SU-DHL-6 (cell line): ENCODE measurements at regions not wholly inside any gene's neighbourhood (a gene's known extent, or its start where the extent isn't known, plus 50 kb on each side); places are given as distances from the start of the nearest gene placed in this dataset.

Experiments used
- H2AFZ ChIP-seq: fragments of 200-600 bp; sonication (generic); 2 replicates; pipeline ENCODE4 v1.6.1; 2014; ENCODE audit warnings: low read depth, mild to moderate bottlenecking, moderate library complexity, mixed read lengths, antibody characterized with exemption, low read length; ENCODE audit not compliant: severe bottlenecking
- H3F3A ChIP-seq: fragments of 200-600 bp; shearing (Covaris generic); 2 replicates; pipeline ENCODE4 v1.6.0; 2016; ENCODE audit warnings: antibody characterized with exemption, mild to moderate bottlenecking; ENCODE audit not compliant: insufficient read depth
- H3K27ac ChIP-seq: fragments of 200-600 bp; sonication (generic); 2 replicates; pipeline ENCODE4 v1.5.1; 2016; ENCODE audit warnings: low read depth, mild to moderate bottlenecking, low read length, moderate library complexity, mixed read lengths
- H3K27me3 ChIP-seq: fragments of 200-600 bp; sonication (generic), shearing (Covaris generic); 2 replicates; pipeline ENCODE4 v1.6.0; 2014; ENCODE audit warnings: mild to moderate bottlenecking, low read length
- H3K36me3 ChIP-seq: fragments of 200-600 bp; sonication (generic); 2 replicates; pipeline ENCODE4 v1.6.1; 2014; ENCODE audit warnings: mild to moderate bottlenecking, low read length, mixed read lengths
- H3K4me2 ChIP-seq: fragments of 300-600, 200-600 bp; shearing (Covaris generic), sonication (generic); 2 replicates; pipeline ENCODE4 v1.6.0; 2014; ENCODE audit warnings: low read length, low read depth, mild to moderate bottlenecking; ENCODE audit not compliant: poor library complexity, severe bottlenecking
- H3K4me3 ChIP-seq: fragments of 200-600 bp; sonication (generic); 2 replicates; pipeline ENCODE4 v1.5.1; 2014; ENCODE audit warnings: antibody characterized with exemption, low read length, mild to moderate bottlenecking, mixed read lengths; ENCODE audit not compliant: insufficient read depth, poor library complexity, severe bottlenecking
- H3K79me2 ChIP-seq: fragments of 200-600 bp; sonication (generic); 2 replicates; pipeline ENCODE4 v1.6.1; 2014; ENCODE audit warnings: mild to moderate bottlenecking, low read length, moderate library complexity; ENCODE audit not compliant: insufficient read depth
- H3K9ac ChIP-seq: fragments of 200-600 bp; sonication (generic); 2 replicates; pipeline ENCODE4 v1.7.0; 2014; ENCODE audit warnings: mild to moderate bottlenecking, low read length
- H3K9me2 ChIP-seq: fragments of 200-600 bp; sonication (generic); replicated peaks from 2 replicates; pipeline ENCODE4 v1.6.1; 2014; ENCODE audit warnings: low read length; ENCODE audit not compliant: insufficient read depth
- H3K9me3 ChIP-seq: fragments of 200-600 bp; sonication (generic); 2 replicates; pipeline ENCODE4 v1.6.1; 2014; ENCODE audit warnings: low read length, mixed read lengths; ENCODE audit not compliant: insufficient read depth
- H4K20me1 ChIP-seq: fragments of 200-600 bp; sonication (generic); 2 replicates; pipeline ENCODE4 v1.6.1; 2014; ENCODE audit warnings: low read depth, mild to moderate bottlenecking, antibody characterized with exemption, low read length, moderate library complexity, mixed read lengths
- CTCF ChIP-seq: fragments of 200-600 bp; sonication (generic); IDR thresholded peaks from one replicate; pipeline ENCODE4 v1.5.1; 2017; ENCODE audit warnings: antibody characterized with exemption, mild to moderate bottlenecking, low read length, moderate library complexity; ENCODE audit not compliant: insufficient read depth, poor library complexity, severe bottlenecking
- EZH2phosphoT487 ChIP-seq: fragments of 200-600 bp; sonication (generic), shearing (Covaris generic); conservative IDR thresholded peaks from 2 replicates; pipeline ENCODE4 v1.6.1; 2018; ENCODE audit warnings: mild to moderate bottlenecking, antibody characterized with exemption, low read length, moderate library complexity, mixed read lengths

- Histone ChIP-seq H3K27me3 (no peaks in the 10 kb centered on the region), H3K79me2 (no peaks in the 10 kb centered on the region), H3K4me2 (no peak overlapping the region), H2AFZ (no peak overlapping the region), H4K20me1 (no peaks in the 10 kb centered on the region), H3K9ac (no peak overlapping the region), H3K4me3 (no peak overlapping the region), H3K27ac (no peak overlapping the region), H3K36me3 (no peaks in the 10 kb centered on the region), H3K9me2 (no peaks in the 10 kb centered on the region), H3F3A (no peaks in the 10 kb centered on the region), H3K9me3 (no peaks in the 10 kb centered on the region)
- TF ChIP-seq EZH2phosphoT487 (no peak), CTCF (no peak)
These were observed 178.8 kb upstream of the STARD13 start for GRCh38 chr13:33464345-33464744.

DNA sequence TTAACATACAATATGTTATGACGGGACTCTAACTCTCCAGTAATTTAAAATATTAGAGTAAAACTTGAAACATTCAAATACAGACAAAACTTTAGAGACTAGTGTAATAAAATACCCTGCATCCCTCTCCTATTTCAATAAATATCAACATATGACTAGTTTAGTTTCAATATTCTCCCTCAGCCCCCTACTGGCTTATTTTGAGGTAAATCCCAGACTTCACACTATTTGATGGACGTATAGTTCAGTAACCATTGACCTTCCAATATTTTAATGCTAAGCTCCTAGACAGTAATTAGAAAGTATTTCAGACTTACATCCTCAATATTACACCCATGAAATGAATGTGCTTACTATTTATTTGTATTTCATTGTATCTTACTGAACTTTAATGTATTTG is 180.7 kb upstream of the STARD13 start:
- Histone ChIP-seq H2AFZ (no peak overlapping the region), H3K79me2 (no peaks in the 10 kb centered on the region), H3K9me3 (no peaks in the 10 kb centered on the region), H3K9ac (no peak overlapping the region), H3K9me2 (no peaks in the 10 kb centered on the region), H3K4me3 (no peak overlapping the region), H3K27ac (no peak overlapping the region), H3K27me3 (no peaks in the 10 kb centered on the region), H4K20me1 (no peaks in the 10 kb centered on the region), H3K36me3 (no peaks in the 10 kb centered on the region), H3K4me2 (no peak overlapping the region), H3F3A (no peaks in the 10 kb centered on the region)
- TF ChIP-seq CTCF (no peak), EZH2phosphoT487 (no peak)

DNA sequence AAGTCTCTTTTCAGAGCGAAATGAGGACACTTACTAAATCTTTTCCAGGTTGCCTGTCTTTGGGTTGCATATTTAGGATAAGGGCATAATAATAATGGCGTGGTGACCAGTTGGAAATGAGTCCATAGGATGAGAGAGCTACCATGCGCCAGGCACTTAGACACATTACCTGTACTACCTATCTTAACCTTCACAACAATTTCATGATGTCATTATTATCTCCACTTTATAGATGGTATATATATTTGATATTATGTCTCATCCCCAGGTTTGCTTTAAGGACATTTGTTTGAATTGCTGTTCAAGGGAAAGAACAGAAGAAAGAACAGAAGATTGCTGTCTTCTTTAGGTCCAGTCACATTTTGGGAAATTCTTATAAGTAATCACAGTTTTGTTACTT is 182.0 kb upstream of the STARD13 start:
- H3K27me3 ChIP-seq = no peaks in the 10 kb centered on the region
- H3K4me3 ChIP-seq = no peak overlapping the region
- H3K79me2 ChIP-seq = no peaks in the 10 kb centered on the region
- H3K9ac ChIP-seq = no peak overlapping the region
- no peak overlapping the region for H2AFZ ChIP-seq
- no peaks in the 10 kb centered on the region for H3K36me3 ChIP-seq
- H4K20me1 ChIP-seq = no peaks in the 10 kb centered on the region
- no peak for TF ChIP-seq EZH2phosphoT487
- no peak overlapping the region for H3K4me2 ChIP-seq
- H3F3A ChIP-seq = no peaks in the 10 kb centered on the region
- no peaks in the 10 kb centered on the region for H3K9me3 ChIP-seq
- no peak overlapping the region for H3K27ac ChIP-seq
- H3K9me2 ChIP-seq = no peaks in the 10 kb centered on the region

- no peaks in the 10 kb centered on the region for H3K9me2 ChIP-seq
- H2AFZ ChIP-seq = no peak overlapping the region
- H3K4me3 ChIP-seq = no peak overlapping the region
- no peaks in the 10 kb centered on the region for H3K27me3 ChIP-seq
- no peaks in the 10 kb centered on the region for H3F3A ChIP-seq
- no peaks in the 10 kb centered on the region for H3K36me3 ChIP-seq
- no peak overlapping the region for H3K27ac ChIP-seq
- no peak overlapping the region for H3K4me2 ChIP-seq
- H3K9ac ChIP-seq = no peak overlapping the region
- H4K20me1 ChIP-seq = no peaks in the 10 kb centered on the region
- no peaks in the 10 kb centered on the region for H3K79me2 ChIP-seq
- TF ChIP-seq CTCF (no peak), EZH2phosphoT487 (no peak)
- no peaks in the 10 kb centered on the region for H3K9me3 ChIP-seq
These were observed 185.6 kb upstream of the STARD13 start for GRCh38 chr13:33471204-33471603.
